Kidney (tissue), 13 donors: ENCODE measurements at regions not wholly inside any gene's neighbourhood (a gene's known extent, or its start where the extent isn't known, plus 50 kb on each side); places are given as distances from the start of the nearest gene placed in this dataset.

Source experiments
- DNase-seq, 5 donors: peaks; one replicate each; pipeline ENCODE4 v3.0.0-alpha.2; 2013 to 2020
- FAIRE-seq: peaks from 2 replicates; lab custom pipeline; 2012; peaks lifted over from hg19 to GRCh38; lab: Jason Lieb, UNC
- H3K27ac ChIP-seq, 2 donors: one replicate each; pipeline ENCODE4 v1.7.0; 2013; ENCODE audit warnings: low read depth in 2 of 2, low read length in 2 of 2, inconsistent platforms in 1 of 2
- H3K27me3 ChIP-seq: one replicate; pipeline ENCODE4 v1.7.1; 2013; ENCODE audit warnings: low read length, inconsistent platforms; ENCODE audit not compliant: control insufficient read depth, insufficient read depth
- H3K36me3 ChIP-seq, 3 donors: one replicate each; pipeline versions ENCODE4 v1.7.0 to v1.7.1; 2013; ENCODE audit warnings: low read length in 3 of 3, control low read depth in 1 of 3, inconsistent platforms in 1 of 3; ENCODE audit not compliant: insufficient read depth in 3 of 3, control insufficient read depth in 2 of 3
- H3K4me1 ChIP-seq, 3 donors: one replicate each; pipeline versions ENCODE4 v1.7.0 to v1.7.1; 2013; ENCODE audit warnings: low read length in 3 of 3, inconsistent platforms in 1 of 3, low read depth in 1 of 3; ENCODE audit not compliant: control insufficient read depth in 2 of 3, insufficient read depth in 2 of 3
- H3K4me3 ChIP-seq, 3 donors: one replicate each; pipeline versions ENCODE4 v1.7.0 to v1.8.1; 2013; ENCODE audit warnings: low read length in 3 of 3, control low read depth in 1 of 3, inconsistent platforms in 1 of 3
- H3K9ac ChIP-seq, 3 donors: one replicate each; pipeline versions ENCODE4 v1.7.0 to v1.7.1; 2013; ENCODE audit warnings: low read length in 3 of 3, control low read depth in 1 of 3, inconsistent platforms in 1 of 3
- H3K9me3 ChIP-seq, 3 donors: one replicate each; pipeline versions ENCODE4 v1.7.0 to v1.7.1; 2013; ENCODE audit warnings: low read length in 3 of 3, control low read depth in 1 of 3, inconsistent platforms in 1 of 3; ENCODE audit not compliant: control insufficient read depth in 2 of 3, insufficient read depth in 1 of 3
- intact Hi-C: fragments of 100-400 bp; cut with DNase I; formaldehyde crosslinking; loops from one replicate; pipeline ENCODE4 v1.11.1; 2022
- TF ChIP-seq, protein P1 (sequence below): IDR thresholded peaks from 3 replicates; pipeline ENCODE4 v1.5.1; 2012; ENCODE audit warnings: mild to moderate bottlenecking, moderate library complexity, borderline replicate concordance; ENCODE audit not compliant: insufficient read depth; ENCODE audit errors: extremely low read depth
- donor health status: control.
- donor health status: control.
- donor health status: control.
- donor health status: control.
- donor health status: control.
- donor health status: DM: yes; HTN: yes; CAD: no.
- donor health status: Normal renal cell carcinoma (clear cell type).

DNA sequence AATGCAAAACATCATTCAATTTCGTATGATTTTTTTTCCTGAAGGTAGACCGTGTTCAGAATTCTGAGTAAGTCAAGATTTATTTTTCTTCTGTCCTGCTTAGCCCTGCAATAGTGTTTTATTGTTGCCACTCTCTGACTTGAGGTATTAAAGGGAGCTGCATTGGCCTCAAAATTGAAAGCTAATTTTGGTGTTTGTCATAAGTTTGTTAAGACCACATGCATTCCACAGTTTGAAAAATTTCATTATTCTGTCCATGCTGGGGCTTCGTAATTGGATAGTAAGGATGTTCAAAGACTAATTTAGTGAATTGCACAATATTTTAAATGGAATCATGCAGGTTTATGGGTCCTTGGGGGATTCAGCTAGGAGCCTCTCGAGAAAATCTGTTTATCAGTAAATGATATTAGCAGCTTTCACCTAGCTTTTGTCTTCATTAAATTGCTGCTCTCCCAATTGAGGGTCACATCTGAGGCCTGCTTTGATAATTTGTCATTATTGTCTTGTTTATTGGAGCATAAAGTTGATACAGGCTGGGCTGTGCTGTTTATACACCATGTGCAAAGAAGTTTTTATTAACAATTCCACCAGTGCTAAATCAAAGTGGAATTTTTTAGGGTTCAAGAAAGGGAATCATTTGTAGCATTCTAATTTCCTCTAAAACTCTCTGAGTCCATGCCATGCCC lies 339.8 kb upstream of the OBI1 start:
- Histone ChIP-seq H3K27ac (no peak overlapping the region), H3K9me3 (no peaks in the 10 kb centered on the region), H3K27me3 (no peaks in the 10 kb centered on the region), H3K9ac (no peak overlapping the region), H3K4me1 (no peaks in the 10 kb centered on the region), H3K36me3 (no peaks in the 10 kb centered on the region), H3K4me3 (no peak overlapping the region)
- TF ChIP-seq, protein P1, sequence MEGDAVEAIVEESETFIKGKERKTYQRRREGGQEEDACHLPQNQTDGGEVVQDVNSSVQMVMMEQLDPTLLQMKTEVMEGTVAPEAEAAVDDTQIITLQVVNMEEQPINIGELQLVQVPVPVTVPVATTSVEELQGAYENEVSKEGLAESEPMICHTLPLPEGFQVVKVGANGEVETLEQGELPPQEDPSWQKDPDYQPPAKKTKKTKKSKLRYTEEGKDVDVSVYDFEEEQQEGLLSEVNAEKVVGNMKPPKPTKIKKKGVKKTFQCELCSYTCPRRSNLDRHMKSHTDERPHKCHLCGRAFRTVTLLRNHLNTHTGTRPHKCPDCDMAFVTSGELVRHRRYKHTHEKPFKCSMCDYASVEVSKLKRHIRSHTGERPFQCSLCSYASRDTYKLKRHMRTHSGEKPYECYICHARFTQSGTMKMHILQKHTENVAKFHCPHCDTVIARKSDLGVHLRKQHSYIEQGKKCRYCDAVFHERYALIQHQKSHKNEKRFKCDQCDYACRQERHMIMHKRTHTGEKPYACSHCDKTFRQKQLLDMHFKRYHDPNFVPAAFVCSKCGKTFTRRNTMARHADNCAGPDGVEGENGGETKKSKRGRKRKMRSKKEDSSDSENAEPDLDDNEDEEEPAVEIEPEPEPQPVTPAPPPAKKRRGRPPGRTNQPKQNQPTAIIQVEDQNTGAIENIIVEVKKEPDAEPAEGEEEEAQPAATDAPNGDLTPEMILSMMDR, result no peak
- FAIRE-seq (no peak), DNase-seq (no peak)
- intact Hi-C loops, result no loop called here

DNA sequence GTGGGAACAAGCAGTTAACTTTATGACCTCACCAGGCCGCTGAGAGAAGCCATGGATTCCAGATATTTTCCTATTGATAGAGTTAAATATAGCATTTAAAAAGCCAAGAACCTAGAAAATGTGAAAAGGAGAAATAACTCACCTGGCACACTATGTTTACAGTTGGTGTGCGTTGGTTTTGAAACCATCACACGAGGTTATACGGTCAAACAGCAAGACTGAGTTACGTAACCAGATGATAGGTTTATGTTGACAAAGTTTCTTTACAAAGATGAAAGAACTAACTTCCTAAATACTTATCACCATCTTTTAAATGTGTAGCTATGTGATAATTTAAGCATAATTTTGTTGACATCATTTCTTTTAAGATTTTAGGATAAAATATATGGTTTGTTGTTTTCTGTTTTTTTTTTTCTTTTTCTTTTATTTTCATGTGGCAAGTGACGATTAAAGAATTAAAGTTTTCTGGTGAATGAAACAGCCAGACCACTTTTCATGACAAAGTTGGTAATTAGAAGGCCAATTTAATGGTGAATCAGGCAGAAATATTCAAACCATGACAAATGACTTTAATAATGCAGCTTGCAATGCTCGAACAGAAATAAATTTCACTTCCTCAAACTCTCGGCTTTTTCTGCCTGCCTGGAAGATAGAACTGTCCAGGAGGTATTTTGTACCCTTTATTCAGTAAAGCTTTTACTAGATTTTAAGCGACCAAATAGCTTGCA lies 339.1 kb upstream of the OBI1 start:
- no peak overlapping the region for H3K27ac ChIP-seq
- DNase-seq (no peak), FAIRE-seq (peak; percentile 37)
- intact Hi-C loops, result no loop called here
- H3K36me3 ChIP-seq, result no peaks in the 10 kb centered on the region
- no peak overlapping the region for H3K4me3 ChIP-seq
- no peaks in the 10 kb centered on the region for H3K9me3 ChIP-seq
- no peaks in the 10 kb centered on the region for H3K27me3 ChIP-seq
- H3K9ac ChIP-seq, result no peak overlapping the region
- H3K4me1 ChIP-seq, result no peaks in the 10 kb centered on the region
- TF ChIP-seq, protein P1, result no peak

DNA sequence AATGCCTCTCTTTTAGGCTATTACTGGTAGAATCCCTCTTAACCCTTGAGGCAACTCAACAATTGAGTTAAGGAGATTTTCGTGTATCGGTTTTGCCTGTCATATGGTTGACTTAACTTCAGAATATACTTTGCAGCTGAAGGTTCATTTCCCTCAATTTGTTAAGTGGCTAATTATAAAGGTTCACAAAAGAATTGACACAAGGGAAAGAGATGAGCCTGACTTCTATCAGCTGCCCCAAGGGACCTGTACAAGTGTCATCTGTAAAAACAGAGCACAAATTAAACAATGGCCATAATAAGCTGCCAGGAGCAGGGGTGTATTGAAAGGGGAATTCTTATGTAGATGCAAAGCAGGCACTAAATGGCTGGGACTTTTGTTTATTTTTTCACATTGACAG lies 334.8 kb upstream of the OBI1 start:
- H3K4me1 ChIP-seq, result no peaks in the 10 kb centered on the region
- no peaks in the 10 kb centered on the region for H3K27me3 ChIP-seq
- no peaks in the 10 kb centered on the region for H3K36me3 ChIP-seq
- no peak overlapping the region for H3K4me3 ChIP-seq
- no peaks in the 10 kb centered on the region for H3K9me3 ChIP-seq
- intact Hi-C loops, result no loop called here
- H3K9ac ChIP-seq, result no peak overlapping the region
- H3K27ac ChIP-seq, result no peak overlapping the region
- no peak for DNase-seq
- FAIRE-seq, result no peak
- TF ChIP-seq, protein P1, result no peak
